Gastrocnemius medialis (tissue), 4 donors: ENCODE measurements at regions not wholly inside any gene's neighbourhood (a gene's known extent, or its start where the extent isn't known, plus 50 kb on each side); places are given as distances from the start of the nearest gene placed in this dataset.

ENCODE experiments used
- CTCF ChIP-seq, 5 experiments: fragments of 450-650 bp in 3 of 5; fragments of 200-600 bp in 2 of 5; sonication (generic) in 2 of 5; IDR thresholded peaks in 4 of 5; conservative IDR thresholded peaks in 1 of 5; 1 replicate in 4 of 5; 2 replicates in 1 of 5; pipeline ENCODE4 v1.5.1; 2016 to 2019; ENCODE audit warnings: antibody characterized with exemption in 5 of 5, mild to moderate bottlenecking in 3 of 5, moderate library complexity in 3 of 5
- POLR2A ChIP-seq, 2 donors: fragments of 450-650 bp; IDR thresholded peaks; one replicate each; pipeline ENCODE4 v1.6.1; 2017; ENCODE audit warnings: antibody characterized with exemption in 2 of 2, mild to moderate bottlenecking in 2 of 2, moderate library complexity in 2 of 2

DNA sequence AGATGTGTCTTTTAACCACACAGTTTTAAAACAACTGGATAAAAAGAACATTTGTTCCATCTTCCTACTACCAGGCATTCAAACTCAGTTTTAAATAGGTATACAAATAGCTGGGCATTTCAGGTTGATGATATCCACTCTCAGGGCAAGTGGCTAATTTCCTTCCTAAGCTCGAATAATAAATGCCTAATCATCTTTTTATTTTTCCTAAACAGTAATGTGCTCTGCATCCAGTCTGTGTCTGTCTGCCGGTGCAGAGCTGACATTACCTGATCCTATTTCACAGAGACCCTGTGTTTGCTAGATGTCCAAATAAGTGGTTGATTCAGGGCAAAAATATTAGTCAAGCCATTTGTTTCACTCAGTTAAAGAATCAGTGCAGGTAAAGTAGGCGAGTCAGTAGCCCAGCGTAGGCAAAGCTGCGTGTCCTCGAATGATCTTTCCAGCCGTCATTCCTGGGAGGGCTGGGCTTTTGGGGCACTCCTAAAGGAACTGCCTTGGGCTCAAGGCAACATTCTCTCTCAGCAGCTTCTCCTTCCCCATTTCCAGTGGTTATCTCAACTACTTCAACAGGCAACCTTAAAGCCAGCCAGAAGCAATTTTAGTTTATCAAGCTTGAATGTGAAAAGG is 74.2 kb upstream of the BMP2 start:
- TF ChIP-seq POLR2A (IDR thresholded peaks at IDR 0.05) (no peak), CTCF (IDR thresholded peaks at IDR 0.05 in 4 of 5, conservative IDR thresholded peaks at IDR 0.05 in 1 of 5) (no peak)
